BJ (cell line): ENCODE measurements at regions not wholly inside any gene's neighbourhood (a gene's known extent, or its start where the extent isn't known, plus 50 kb on each side); places are given as distances from the start of the nearest gene placed in this dataset.
"Not testable (repeated sequence)": the region's sequence is repeated elsewhere in the genome, so short reads cannot be mapped to it uniquely, and the experiment has no call there.

Experiments
- CTCF ChIA-PET: fragments of 350-600 bp; formaldehyde crosslinking; extraction: SDS; loops from one replicate; lab custom pipeline; 2021; ENCODE audit warnings: antibody characterized with exemption, inconsistent platforms; lab: Yijun Ruan, JAX
- POLR2A ChIA-PET: fragments of 300-600 bp; sonication (Branson Sonifier 250); formaldehyde crosslinking; extraction: SDS; loops from one replicate; lab custom pipeline; 2021; ENCODE audit warnings: antibody characterized with exemption; lab: Charles Lee
- DNase-seq: peaks from one replicate; pipeline ENCODE4 v3.0.0-alpha.2; 2011; ENCODE audit warnings: low read depth
- H3K27me3 ChIP-seq: 2 replicates; pipeline ENCODE4 v1.6.0; 2011; ENCODE audit warnings: low read length; ENCODE audit not compliant: control insufficient read depth, insufficient read depth
- H3K36me3 ChIP-seq: 2 replicates; pipeline ENCODE4 v1.5.1; 2011; ENCODE audit warnings: low read length; ENCODE audit not compliant: control insufficient read depth, insufficient read depth
- H3K4me3 ChIP-seq: 2 replicates; pipeline ENCODE4 v1.5.1; 2011; ENCODE audit warnings: low read depth, mild to moderate bottlenecking, control low read depth, low read length
- TF ChIP-seq, protein P1 (sequence below): IDR thresholded peaks from 2 replicates; pipeline ENCODE4 v1.5.1; 2011; ENCODE audit warnings: low read depth, mild to moderate bottlenecking, control low read depth, inconsistent platforms, low read length, moderate library complexity; ENCODE audit not compliant: insufficient read depth

DNA sequence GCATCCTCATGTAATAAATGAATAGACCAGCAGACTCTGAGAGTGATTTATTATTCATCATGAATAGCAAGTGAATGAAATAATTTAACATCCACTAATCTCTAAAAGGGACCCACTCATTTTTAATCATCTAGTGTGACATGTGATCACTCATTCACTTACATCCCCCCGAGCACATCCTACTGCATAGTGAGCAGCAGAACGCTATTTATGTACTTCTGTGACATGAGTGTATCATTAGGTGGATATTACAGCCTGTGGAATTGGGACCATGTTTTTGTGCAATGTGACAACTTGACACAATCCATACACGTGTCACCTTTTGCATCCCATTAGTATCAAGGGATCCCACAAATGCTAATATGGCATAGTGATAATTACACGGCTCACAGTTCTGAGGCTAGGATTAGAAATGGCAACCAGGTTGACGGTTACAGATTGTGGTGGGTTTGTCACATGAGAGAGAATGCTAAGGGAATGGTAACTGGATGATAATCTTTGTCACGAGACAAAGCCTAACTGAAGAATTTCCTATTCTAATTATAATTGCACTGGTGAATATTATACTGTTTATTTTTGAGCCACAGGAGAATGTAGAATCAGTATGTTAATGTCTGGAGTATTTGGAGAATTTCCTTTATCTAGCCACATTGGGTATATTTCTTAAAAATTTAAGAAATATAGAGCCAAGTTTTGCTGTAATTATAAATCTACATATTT is 595.2 kb upstream of the TBL1XR1 start:
- H3K27me3 ChIP-seq: no peaks in the 10 kb centered on the region
- ChIA-PET CTCF (no interaction called here), POLR2A (no interaction called here)
- TF ChIP-seq, protein P1, sequence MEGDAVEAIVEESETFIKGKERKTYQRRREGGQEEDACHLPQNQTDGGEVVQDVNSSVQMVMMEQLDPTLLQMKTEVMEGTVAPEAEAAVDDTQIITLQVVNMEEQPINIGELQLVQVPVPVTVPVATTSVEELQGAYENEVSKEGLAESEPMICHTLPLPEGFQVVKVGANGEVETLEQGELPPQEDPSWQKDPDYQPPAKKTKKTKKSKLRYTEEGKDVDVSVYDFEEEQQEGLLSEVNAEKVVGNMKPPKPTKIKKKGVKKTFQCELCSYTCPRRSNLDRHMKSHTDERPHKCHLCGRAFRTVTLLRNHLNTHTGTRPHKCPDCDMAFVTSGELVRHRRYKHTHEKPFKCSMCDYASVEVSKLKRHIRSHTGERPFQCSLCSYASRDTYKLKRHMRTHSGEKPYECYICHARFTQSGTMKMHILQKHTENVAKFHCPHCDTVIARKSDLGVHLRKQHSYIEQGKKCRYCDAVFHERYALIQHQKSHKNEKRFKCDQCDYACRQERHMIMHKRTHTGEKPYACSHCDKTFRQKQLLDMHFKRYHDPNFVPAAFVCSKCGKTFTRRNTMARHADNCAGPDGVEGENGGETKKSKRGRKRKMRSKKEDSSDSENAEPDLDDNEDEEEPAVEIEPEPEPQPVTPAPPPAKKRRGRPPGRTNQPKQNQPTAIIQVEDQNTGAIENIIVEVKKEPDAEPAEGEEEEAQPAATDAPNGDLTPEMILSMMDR: no peak
- DNase-seq: no peak
- H3K36me3 ChIP-seq: no peaks in the 10 kb centered on the region
- H3K4me3 ChIP-seq: no peak overlapping the region

DNA sequence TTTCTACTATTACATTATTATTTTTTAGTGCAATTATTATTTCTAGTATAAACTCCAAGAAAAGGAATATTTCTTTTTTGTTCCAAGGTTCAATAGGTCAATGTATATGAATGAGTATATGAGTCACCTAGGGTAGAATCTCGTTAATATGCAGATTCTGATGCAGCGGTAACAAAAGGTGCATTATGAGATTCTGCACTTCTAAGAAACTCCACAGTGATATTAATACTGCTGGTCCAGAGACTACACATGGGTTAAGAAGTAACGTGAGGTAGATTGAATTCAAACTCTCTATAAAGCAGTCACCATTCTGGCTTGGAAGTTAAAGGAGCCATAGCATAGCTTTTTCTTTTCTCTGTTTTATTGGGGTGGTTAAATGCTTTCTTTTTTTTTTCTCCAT is 596.2 kb upstream of the TBL1XR1 start:
- TF ChIP-seq, protein P1: no peak
- Histone ChIP-seq H3K36me3 (no peaks in the 10 kb centered on the region), H3K4me3 (no peak overlapping the region), H3K27me3 (no peaks in the 10 kb centered on the region)
- CTCF ChIA-PET: interaction anchor here (0.6 kb wide), 1 partner anchor 478 kb away, joined by 3 read pairs; no protein-coding TSS in a partner anchor
- POLR2A ChIA-PET: no interaction called here
- DNase-seq: no peak

DNA sequence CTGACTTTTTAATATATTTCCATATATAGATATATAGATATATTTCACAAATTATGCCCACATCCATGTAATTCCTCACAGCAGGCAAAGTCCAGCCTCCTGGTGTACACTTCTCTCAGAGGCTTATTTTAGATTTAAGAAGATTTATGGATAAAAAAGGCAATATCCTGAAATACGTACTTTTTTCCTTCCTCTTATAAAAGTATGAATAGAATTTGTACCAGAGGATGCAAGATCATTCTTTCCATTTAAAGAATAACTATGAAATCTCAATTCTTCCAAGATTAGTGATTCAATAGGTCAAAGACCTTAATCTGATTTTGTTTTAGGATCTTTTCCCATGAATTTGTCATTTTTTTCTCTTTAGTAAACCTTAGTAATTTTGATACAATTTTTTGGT is 597.9 kb upstream of the TBL1XR1 start:
- H3K4me3 ChIP-seq: no peak overlapping the region
- H3K36me3 ChIP-seq: no peaks in the 10 kb centered on the region
- TF ChIP-seq, protein P1: no peak
- ChIA-PET POLR2A (no interaction called here), CTCF (no interaction called here)
- H3K27me3 ChIP-seq: no peaks in the 10 kb centered on the region
- DNase-seq: no peak

DNA sequence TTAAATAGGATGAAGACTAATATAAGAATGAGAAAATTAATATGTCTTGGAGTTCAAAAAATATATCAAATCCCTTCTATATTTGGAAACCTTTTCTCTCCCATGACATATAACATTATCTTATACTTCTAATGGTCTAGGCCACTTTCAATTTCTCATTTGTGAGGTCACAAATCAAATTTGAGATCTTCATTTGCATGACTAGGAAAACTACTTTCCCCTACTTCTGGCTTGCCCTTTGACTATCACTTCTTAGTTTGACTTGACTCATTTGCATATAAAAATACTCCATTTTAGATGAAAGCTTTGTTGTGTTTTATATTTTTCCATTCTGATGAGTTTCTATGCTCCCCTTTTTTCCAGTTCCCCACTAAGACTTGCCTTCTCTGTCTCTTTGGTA is 598.6 kb upstream of the TBL1XR1 start:
- TF ChIP-seq, protein P1: no peak
- ChIA-PET POLR2A (no interaction called here), CTCF (interaction anchor here (1.1 kb wide), 1 partner anchor 14 kb away, joined by 3 read pairs; no protein-coding TSS in a partner anchor)
- DNase-seq: no peak
- no peak overlapping the region for H3K4me3 ChIP-seq
- no peaks in the 10 kb centered on the region for H3K36me3 ChIP-seq
- H3K27me3 ChIP-seq: no peaks in the 10 kb centered on the region

DNA sequence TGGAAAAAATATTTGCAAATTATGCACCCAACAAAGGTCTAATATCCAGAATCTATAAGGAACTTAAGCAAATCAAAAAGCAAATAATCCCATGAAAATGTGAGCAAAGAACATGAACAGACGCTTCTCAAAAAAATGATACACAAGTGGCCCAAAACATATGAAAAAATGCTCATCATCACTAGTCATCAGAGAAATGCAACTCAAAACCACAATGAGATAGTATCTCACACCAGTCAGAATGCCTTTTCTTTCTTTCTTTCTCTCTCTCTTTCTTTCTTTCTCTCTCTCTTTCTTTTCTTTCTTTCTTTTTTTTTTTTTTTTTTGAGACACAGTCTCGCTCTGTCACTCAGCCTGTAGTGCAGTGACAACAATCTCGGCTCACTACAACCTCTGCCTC is 602.9 kb upstream of the TBL1XR1 start:
- H3K4me3 ChIP-seq, CTCF ChIA-PET, H3K36me3 ChIP-seq, DNase-seq, POLR2A ChIA-PET, H3K27me3 ChIP-seq: not testable (repeated sequence)

DNA sequence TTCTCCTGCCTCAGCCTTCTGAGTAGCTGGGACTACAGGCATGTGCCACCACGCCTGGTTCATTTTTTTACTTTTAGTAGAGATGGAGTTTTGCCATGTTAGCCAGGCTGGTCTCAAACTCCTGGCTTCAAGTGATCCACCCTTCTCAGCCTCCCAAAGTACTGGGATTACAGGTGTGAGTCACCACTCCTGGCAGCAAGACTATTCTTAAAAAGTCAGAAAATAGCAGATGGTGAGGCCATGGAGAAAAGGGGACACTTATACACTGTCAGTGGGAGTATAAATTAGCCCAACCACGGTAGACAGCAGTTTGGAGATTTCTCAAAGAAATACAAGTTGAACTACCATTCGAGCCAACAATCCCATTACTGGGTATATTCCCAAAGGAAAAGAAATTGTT is 603.3 kb upstream of the TBL1XR1 start:
- no peak for DNase-seq
- H3K27me3 ChIP-seq: no peaks in the 10 kb centered on the region
- POLR2A ChIA-PET: no interaction called here
- TF ChIP-seq, protein P1: no peak
- CTCF ChIA-PET: no interaction called here
- H3K4me3 ChIP-seq: no peak overlapping the region
- no peaks in the 10 kb centered on the region for H3K36me3 ChIP-seq
